GM12864 (cell line): ENCODE measurements at regions not wholly inside any gene's neighbourhood (a gene's known extent, or its start where the extent isn't known, plus 50 kb on each side); places are given as distances from the start of the nearest gene placed in this dataset.

Experiments
- DNase-seq: peaks from one replicate; pipeline ENCODE4 v3.0.0-alpha.2; 2011; ENCODE audit warnings: low read depth
- H3K4me3 ChIP-seq: 2 replicates; pipeline ENCODE4 v1.5.1; 2011; ENCODE audit warnings: mild to moderate bottlenecking, low read depth, low read length, control low read depth
- TF ChIP-seq, protein P1 (sequence below): IDR thresholded peaks from 2 replicates; pipeline ENCODE4 v1.5.1; 2011; ENCODE audit warnings: low read depth, mild to moderate bottlenecking, moderate library complexity, low read length, control low read depth, inconsistent platforms; ENCODE audit errors: missing control alignments

DNA sequence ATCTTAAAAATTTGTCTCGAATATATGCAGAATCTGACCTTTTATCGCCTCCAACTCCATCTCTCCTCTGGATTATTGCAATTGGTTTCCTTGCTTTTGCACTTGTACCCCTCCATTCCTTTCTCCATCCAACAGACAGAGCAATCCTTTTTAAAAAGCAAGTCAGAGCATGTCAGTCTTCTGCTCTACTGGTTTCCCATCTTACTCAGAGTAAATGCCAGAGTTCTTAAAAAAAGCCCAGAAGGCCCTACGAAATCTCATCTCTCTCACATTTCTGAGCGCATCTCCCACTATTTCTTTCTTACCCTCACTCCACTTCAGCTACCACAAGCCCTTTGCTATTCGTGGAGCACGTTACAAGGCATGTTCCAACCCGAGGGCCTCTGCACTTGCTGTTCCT lies 236.9 kb upstream of the DDHD1 start:
- no peak for DNase-seq
- TF ChIP-seq, protein P1, sequence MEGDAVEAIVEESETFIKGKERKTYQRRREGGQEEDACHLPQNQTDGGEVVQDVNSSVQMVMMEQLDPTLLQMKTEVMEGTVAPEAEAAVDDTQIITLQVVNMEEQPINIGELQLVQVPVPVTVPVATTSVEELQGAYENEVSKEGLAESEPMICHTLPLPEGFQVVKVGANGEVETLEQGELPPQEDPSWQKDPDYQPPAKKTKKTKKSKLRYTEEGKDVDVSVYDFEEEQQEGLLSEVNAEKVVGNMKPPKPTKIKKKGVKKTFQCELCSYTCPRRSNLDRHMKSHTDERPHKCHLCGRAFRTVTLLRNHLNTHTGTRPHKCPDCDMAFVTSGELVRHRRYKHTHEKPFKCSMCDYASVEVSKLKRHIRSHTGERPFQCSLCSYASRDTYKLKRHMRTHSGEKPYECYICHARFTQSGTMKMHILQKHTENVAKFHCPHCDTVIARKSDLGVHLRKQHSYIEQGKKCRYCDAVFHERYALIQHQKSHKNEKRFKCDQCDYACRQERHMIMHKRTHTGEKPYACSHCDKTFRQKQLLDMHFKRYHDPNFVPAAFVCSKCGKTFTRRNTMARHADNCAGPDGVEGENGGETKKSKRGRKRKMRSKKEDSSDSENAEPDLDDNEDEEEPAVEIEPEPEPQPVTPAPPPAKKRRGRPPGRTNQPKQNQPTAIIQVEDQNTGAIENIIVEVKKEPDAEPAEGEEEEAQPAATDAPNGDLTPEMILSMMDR = no peak
- H3K4me3 ChIP-seq = no peak overlapping the region

DNA sequence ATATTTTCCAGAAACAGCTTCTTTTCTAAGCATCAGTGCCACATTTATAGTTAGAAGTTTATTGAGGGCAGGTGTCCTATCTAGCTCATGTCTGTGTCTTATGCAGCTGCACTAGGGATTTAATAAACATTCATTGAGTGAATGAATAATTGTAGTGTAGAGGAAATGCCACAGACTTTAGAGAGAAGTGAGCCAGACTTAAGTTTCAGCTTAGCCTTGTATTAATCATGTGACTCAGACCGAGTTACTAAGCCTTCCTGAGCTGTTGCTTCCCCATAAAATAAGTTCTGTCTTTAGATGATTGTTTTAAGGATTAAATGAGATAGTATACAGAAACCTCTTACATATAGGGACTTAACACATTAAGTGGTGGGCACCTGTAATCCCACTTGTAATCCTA lies 236.1 kb upstream of the DDHD1 start:
- no peak overlapping the region for H3K4me3 ChIP-seq
- TF ChIP-seq, protein P1 = no peak
- DNase-seq = no peak

DNA sequence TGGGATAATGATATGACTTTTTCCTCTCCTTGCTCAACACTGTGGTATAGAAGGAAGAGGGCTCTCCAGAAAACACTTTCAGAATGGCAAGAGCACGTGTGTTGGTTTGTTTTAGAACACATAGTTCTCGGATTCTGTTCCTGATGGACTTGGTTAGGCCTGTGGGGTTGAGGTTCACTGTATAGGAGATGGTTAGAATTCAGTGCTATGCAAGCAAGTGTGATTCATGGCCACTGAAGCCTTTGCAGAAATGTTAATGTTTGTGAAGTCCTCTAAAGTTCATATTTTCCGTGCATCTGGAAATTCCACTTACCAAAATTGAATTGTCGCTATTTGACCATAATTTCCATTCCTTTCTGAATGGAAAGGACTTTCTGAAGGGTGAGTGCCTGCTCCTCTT lies 233.2 kb upstream of the DDHD1 start:
- TF ChIP-seq, protein P1 = no peak
- DNase-seq = no peak
- H3K4me3 ChIP-seq = no peak overlapping the region

DNA sequence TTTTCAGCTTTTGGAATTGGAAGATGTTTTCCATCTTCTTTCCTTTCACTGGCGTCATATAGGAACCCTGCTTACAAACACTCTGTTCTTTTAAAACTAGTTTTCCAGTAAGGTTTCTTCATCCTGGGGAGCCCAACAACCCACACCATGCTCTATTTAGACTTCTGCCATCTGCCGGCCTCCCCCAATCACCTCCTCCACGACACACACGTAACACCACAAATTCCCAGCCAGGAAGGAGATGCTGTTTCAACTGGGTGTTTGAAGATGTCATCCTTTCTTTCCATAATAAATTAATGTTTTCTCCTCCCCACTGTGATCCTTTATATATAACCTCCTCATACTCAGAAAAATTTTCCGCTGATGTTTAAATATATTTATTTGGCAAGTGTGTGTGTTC lies 231.4 kb upstream of the DDHD1 start:
- no peak for DNase-seq
- TF ChIP-seq, protein P1 = no peak
- no peak overlapping the region for H3K4me3 ChIP-seq

DNA sequence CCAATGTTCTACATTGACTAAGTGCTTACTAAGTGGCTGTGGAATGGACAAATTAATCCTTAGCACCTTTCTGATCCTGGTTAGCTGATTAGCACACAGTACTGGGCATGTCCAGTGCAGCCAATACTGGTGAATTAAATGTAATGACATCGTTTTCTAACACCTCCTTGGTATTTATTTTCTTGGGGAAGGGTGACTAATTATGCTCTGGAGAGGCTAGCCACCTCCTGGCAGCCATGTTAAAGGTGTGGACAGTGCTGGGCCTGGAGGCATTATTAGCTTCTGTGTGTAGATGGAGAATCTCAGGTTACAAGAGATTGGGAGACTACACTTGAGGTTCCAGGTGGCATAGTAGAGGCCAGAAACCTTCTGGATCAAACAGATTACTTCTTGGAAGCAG lies 230.9 kb upstream of the DDHD1 start:
- no peak for DNase-seq
- H3K4me3 ChIP-seq = no peak overlapping the region
- TF ChIP-seq, protein P1 = no peak

DNA sequence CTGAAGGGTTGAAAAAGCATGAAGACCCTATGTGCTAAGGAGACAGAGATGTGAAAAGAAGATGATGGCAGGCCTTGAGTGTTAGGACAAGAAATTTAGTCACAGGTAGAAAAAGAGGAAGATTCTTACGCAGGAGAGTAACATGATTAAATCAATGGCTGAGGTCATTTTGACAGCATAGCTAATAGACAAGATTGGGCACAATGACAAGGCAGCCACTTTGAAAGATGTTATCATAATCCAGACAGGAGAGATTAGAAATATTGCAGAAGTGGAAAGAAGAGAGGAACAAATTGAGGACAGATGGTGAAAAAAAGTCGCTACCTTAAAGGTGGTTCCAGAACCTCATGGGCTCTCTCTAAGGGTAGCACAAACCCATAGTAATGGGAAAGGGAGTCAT lies 228.8 kb upstream of the DDHD1 start:
- no peak overlapping the region for H3K4me3 ChIP-seq
- TF ChIP-seq, protein P1 = no peak
- no peak for DNase-seq

DNA sequence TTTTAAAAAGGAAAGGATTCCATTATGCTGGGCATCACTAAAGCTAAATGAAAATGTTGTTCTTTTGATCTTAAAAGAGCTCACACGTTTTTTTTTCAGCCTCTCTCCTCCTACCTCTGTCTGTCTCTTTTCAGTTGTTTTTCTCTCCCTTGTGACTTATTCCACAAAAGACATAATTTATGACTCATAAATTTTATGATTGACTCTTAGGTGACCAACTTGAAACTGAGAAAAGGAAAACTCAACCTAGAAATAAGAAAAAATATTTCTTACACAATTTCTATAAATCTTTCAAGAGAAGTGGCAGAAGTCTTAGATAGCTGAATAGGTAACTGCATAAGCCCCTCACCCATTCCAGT lies 227.7 kb upstream of the DDHD1 start:
- DNase-seq = no peak
- H3K4me3 ChIP-seq = no peak overlapping the region
- TF ChIP-seq, protein P1 = no peak
